ENCODE measurements at regions not wholly inside any gene's neighbourhood (a gene's known extent, or its start where the extent isn't known, plus 50 kb on each side); places are given as distances from the start of the nearest gene placed in this dataset.

DNA sequence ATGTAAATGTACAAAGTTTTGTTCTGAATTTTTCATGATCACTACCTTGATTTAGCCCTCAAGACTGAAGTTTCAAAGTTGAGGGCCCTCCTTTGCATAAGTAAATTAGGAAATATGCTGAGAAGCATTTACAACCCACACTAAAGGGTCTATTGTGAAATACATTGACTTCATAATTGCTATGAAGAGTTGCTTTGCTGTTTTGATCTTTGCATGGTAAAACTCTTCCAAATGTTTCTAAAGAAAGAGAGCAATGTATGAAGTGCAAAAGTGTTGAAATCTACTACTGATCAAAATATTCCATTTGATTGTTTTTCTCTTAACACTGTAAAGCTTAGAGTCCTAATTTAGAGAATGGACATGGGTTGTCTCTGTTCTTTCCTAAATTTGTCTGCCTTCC, 77.2 kb downstream of the C7orf25 start:
- TF ChIP-seq, protein P1, sequence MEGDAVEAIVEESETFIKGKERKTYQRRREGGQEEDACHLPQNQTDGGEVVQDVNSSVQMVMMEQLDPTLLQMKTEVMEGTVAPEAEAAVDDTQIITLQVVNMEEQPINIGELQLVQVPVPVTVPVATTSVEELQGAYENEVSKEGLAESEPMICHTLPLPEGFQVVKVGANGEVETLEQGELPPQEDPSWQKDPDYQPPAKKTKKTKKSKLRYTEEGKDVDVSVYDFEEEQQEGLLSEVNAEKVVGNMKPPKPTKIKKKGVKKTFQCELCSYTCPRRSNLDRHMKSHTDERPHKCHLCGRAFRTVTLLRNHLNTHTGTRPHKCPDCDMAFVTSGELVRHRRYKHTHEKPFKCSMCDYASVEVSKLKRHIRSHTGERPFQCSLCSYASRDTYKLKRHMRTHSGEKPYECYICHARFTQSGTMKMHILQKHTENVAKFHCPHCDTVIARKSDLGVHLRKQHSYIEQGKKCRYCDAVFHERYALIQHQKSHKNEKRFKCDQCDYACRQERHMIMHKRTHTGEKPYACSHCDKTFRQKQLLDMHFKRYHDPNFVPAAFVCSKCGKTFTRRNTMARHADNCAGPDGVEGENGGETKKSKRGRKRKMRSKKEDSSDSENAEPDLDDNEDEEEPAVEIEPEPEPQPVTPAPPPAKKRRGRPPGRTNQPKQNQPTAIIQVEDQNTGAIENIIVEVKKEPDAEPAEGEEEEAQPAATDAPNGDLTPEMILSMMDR (IDR thresholded peaks at IDR 0.05; ENCODE audit: extremely low read depth in 1 of 2, insufficient read depth in 1 of 2, low read depth in 1 of 2, low read length in 2 of 2) = no peak
- TF ChIP-seq POLR2AphosphoS5 (IDR thresholded peaks at IDR 0.05; ENCODE audit: insufficient read depth, low read depth, low read length) (no peak), FOS (IDR thresholded peaks at IDR 0.05; ENCODE audit: borderline replicate concordance, insufficient read depth, low read length) (no peak), EZH2 (IDR thresholded peaks at IDR 0.05; ENCODE audit: borderline replicate concordance, low read depth, low read length, severe bottlenecking) (no peak), POLR2A (IDR thresholded peaks at IDR 0.05; ENCODE audit: low read depth, low read length) (no peak), GATA2 (IDR thresholded peaks at IDR 0.05; ENCODE audit: insufficient read depth, insufficient read length, low read depth, low read length) (no peak), MYC (IDR thresholded peaks at IDR 0.05; ENCODE audit: low read depth, low read length) (no peak)
